GM23248 (cell line): ENCODE measurements at regions not wholly inside any gene's neighbourhood (a gene's known extent, or its start where the extent isn't known, plus 50 kb on each side); places are given as distances from the start of the nearest gene placed in this dataset.

Source experiments
- EZH2 ChIP-seq: fragments of 200-600 bp; sonication (generic); IDR thresholded peaks from 2 replicates; pipeline ENCODE4 v1.6.1; 2018; ENCODE audit warnings: antibody characterized with exemption, mild to moderate bottlenecking; ENCODE audit not compliant: insufficient read depth, poor library complexity, severe bottlenecking
- EZH2phosphoT487 ChIP-seq: fragments of 200-600 bp; sonication (generic); IDR thresholded peaks from 2 replicates; pipeline ENCODE4 v1.6.1; 2018; ENCODE audit warnings: antibody characterized with exemption, moderate library complexity, mild to moderate bottlenecking, low read depth; ENCODE audit not compliant: insufficient read depth

GRCh38 chr11:122422682-122423081 lies 232.8 kb upstream of the UBASH3B start:
- TF ChIP-seq EZH2 (no peak), EZH2phosphoT487 (no peak)
